A549 (cell line): ENCODE measurements at regions not wholly inside any gene's neighbourhood (a gene's known extent, or its start where the extent isn't known, plus 50 kb on each side); places are given as distances from the start of the nearest gene placed in this dataset.

Experiments used
- ATAC-seq, 2 experiments: fragments of 200-7000 bp in 1 of 2; fragments of >200 bp in 1 of 2; cut with Nextera tagmentation in 1 of 2; cut with Tn5 transposase in 1 of 2; 3 replicates each; pipeline versions ENCODE4 v1.8.0 to v1.9.1; 2018 to 2020; ENCODE audit warnings: mild to moderate bottlenecking in 1 of 2, moderate library complexity in 1 of 2
- CTCF ChIA-PET: fragments of 300-600 bp; sonication (Branson Sonifier 250); formaldehyde crosslinking; extraction: SDS; loops from one replicate; lab custom pipeline; 2021; ENCODE audit warnings: antibody characterized with exemption, inconsistent platforms; lab: Yijun Ruan, JAX
- POLR2A ChIA-PET: fragments of 350-600 bp; formaldehyde crosslinking; extraction: SDS; loops from one replicate; lab custom pipeline; 2021; ENCODE audit warnings: antibody characterized with exemption, inconsistent platforms; lab: Yijun Ruan, JAX
- DNase-seq, 2 experiments: peaks; one replicate each; pipeline versions ENCODE4 v3.0.0 to v3.0.0-alpha.2; 2011 to 2016; ENCODE audit warnings: low read depth in 1 of 2, low spot score in 1 of 2
- FAIRE-seq: peaks from 2 replicates; lab custom pipeline; 2011; peaks lifted over from hg19 to GRCh38; lab: Jason Lieb, UNC
- H3K27ac ChIP-seq, 2 experiments: fragments of >200 bp; sonication (Bioruptor Twin); formaldehyde crosslinking; 3 replicates each; pipeline ENCODE4 v1.5.1; 2016 to 2017
- H3K4me1 ChIP-seq: fragments of >200 bp; sonication (Bioruptor Twin); formaldehyde crosslinking; 3 replicates; pipeline ENCODE4 v1.6.1; 2016
- H3K4me2 ChIP-seq: fragments of >200 bp; sonication (Bioruptor Twin); formaldehyde crosslinking; 3 replicates; pipeline ENCODE4 v1.6.1; 2016
- H3K4me3 ChIP-seq: fragments of >200 bp; sonication (Bioruptor Twin); formaldehyde crosslinking; 3 replicates; pipeline ENCODE4 v1.5.1; 2016
- H3K9me3 ChIP-seq: fragments of >200 bp; sonication (Bioruptor Twin); formaldehyde crosslinking; 3 replicates; pipeline ENCODE4 v1.6.1; 2016
- BHLHE40 ChIP-seq: IDR thresholded peaks from 2 replicates; pipeline ENCODE4 v1.6.1; 2012; ENCODE audit warnings: low read depth, low read length, inconsistent platforms
- CBX8 ChIP-seq: fragments of 200-600 bp; sonication (generic); IDR thresholded peaks from 2 replicates; pipeline ENCODE4 v1.6.1; 2016
- E2F6 ChIP-seq: IDR thresholded peaks from 2 replicates; pipeline ENCODE4 v1.6.1; 2012; ENCODE audit warnings: low read depth, borderline replicate concordance
- FOSB ChIP-seq: fragments of 250-450 bp; sonication (Bioruptor Pico); IDR thresholded peaks from 2 replicates; pipeline ENCODE4 v1.5.0; 2020; ENCODE audit warnings: mild to moderate bottlenecking, moderate library complexity
- FOSL2 ChIP-seq, 2 experiments: fragments of 450-650 bp in 1 of 2; fragments of >200 bp in 1 of 2; sonication (Bioruptor Twin) in 1 of 2; formaldehyde crosslinking; IDR thresholded peaks; 2 replicates each; pipeline versions ENCODE4 v1.5.0 to v1.6.1; 2016 to 2020; ENCODE audit warnings: mild to moderate bottlenecking in 1 of 2, moderate library complexity in 1 of 2
- HEYL ChIP-seq: fragments of 250-450 bp; sonication (Bioruptor Pico); IDR thresholded peaks from 2 replicates; pipeline ENCODE4 v1.8.0; 2021; ENCODE audit warnings: mild to moderate bottlenecking, moderate library complexity
- HOXB13 ChIP-seq: fragments of 250-450 bp; sonication (Bioruptor Pico); IDR thresholded peaks from 2 replicates; pipeline ENCODE4 v1.5.0; 2020; ENCODE audit warnings: low read depth, mild to moderate bottlenecking, moderate library complexity
- KDM1A ChIP-seq: fragments of 200-600 bp; sonication (generic); IDR thresholded peaks from 2 replicates; pipeline ENCODE4 v1.6.1; 2016; ENCODE audit warnings: low read depth, mild to moderate bottlenecking
- KDM5A ChIP-seq: fragments of 200-600 bp; sonication (generic); IDR thresholded peaks from 2 replicates; pipeline ENCODE4 v1.6.1; 2016; ENCODE audit warnings: antibody characterized with exemption, mild to moderate bottlenecking
- MAZ ChIP-seq: fragments of 150-350 bp; IDR thresholded peaks from 2 replicates; pipeline ENCODE4 v1.6.1; 2014; ENCODE audit warnings: antibody characterized with exemption, low read depth, low read length, borderline replicate concordance
- PBX3 ChIP-seq: IDR thresholded peaks from 2 replicates; pipeline ENCODE4 v1.6.1; 2012
- PHF8 ChIP-seq: fragments of 200-600 bp; sonication (generic); IDR thresholded peaks from 2 replicates; pipeline ENCODE4 v1.6.1; 2016; ENCODE audit warnings: low read depth, mild to moderate bottlenecking, antibody characterized with exemption, moderate library complexity, borderline replicate concordance
- POLR2A ChIP-seq: IDR thresholded peaks from 2 replicates; pipeline ENCODE4 v1.6.1; 2012; ENCODE audit warnings: mild to moderate bottlenecking, low read length
- RAD21 ChIP-seq, 2 experiments: fragments of >200 bp in 1 of 2; sonication (Bioruptor Twin) in 1 of 2; formaldehyde crosslinking in 1 of 2; IDR thresholded peaks in 1 of 2; conservative IDR thresholded peaks in 1 of 2; 2 replicates in 1 of 2; 3 replicates in 1 of 2; pipeline ENCODE4 v1.6.1; 2012 to 2018; ENCODE audit warnings: inconsistent platforms in 1 of 2
- REST ChIP-seq: fragments of 200-600 bp; sonication (generic); IDR thresholded peaks from 2 replicates; pipeline ENCODE4 v1.6.1; 2016; ENCODE audit warnings: antibody characterized with exemption, mild to moderate bottlenecking, moderate library complexity
- SMC3 ChIP-seq: fragments of >200 bp; sonication (Bioruptor Twin); formaldehyde crosslinking; IDR thresholded peaks from 3 replicates; pipeline ENCODE4 v1.6.1; 2018; ENCODE audit warnings: inconsistent platforms
- USF2 ChIP-seq: fragments of 450-650 bp; IDR thresholded peaks from 2 replicates; pipeline ENCODE4 v1.6.1; 2014; ENCODE audit warnings: antibody characterized with exemption
- WGBS: methylation state at CpG from one replicate; pipeline ENCODE4 v1.1.6; 2017; ENCODE audit errors: missing lambda C conversion rate; 5-methylcytosine and 5-hydroxymethylcytosine counted together

GRCh38 chr3:118525077-118525476 is 509.6 kb downstream of the IGSF11 start:
- no peak for TF ChIP-seq PHF8
- DNase-seq (no peak), ATAC-seq (no peak), FAIRE-seq (no peak)
- no peak overlapping the region for H3K27ac ChIP-seq
- H3K4me2 ChIP-seq: no peak overlapping the region
- H3K4me3 ChIP-seq: no peak overlapping the region
- H3K4me1 ChIP-seq: no peaks in the 10 kb centered on the region
- H3K9me3 ChIP-seq: no peaks in the 10 kb centered on the region
- POLR2A ChIA-PET: no interaction called here
- CTCF ChIA-PET: no interaction called here
- 32% methylated on average over 3 of the region's 3 CpGs for WGBS

GRCh38 chr3:118526758-118527513 is 507.7 kb downstream of the IGSF11 start:
- H3K9me3 ChIP-seq: no peaks in the 10 kb centered on the region
- no peak for TF ChIP-seq SMC3
- TF ChIP-seq USF2: no peak
- TF ChIP-seq HOXB13 (CRISPR knock-in tag): no peak
- TF ChIP-seq REST: no peak
- TF ChIP-seq FOSB: no peak
- TF ChIP-seq MAZ: no peak
- no peak for TF ChIP-seq KDM1A
- TF ChIP-seq HEYL (CRISPR knock-in tag): no peak
- no peak for TF ChIP-seq BHLHE40
- TF ChIP-seq FOSL2 (IDR thresholded peaks at IDR 0.05): no peak
- no peak for TF ChIP-seq FOSL2 (CRISPR knock-in tag; IDR thresholded peaks at IDR 0.05)
- TF ChIP-seq CBX8: no peak
- no peak for TF ChIP-seq PBX3
- TF ChIP-seq POLR2A: no peak
- TF ChIP-seq E2F6: no peak
- TF ChIP-seq RAD21 (conservative IDR thresholded peaks at IDR 0.05 in 1 of 2, IDR thresholded peaks at IDR 0.05 in 1 of 2): no peak
- TF ChIP-seq, all 56 proteins: peak for 0
- Histone ChIP-seq H3K27ac (no peak overlapping the region), H3K4me1 (no peaks in the 10 kb centered on the region), H3K4me2 (no peak overlapping the region), H3K4me3 (no peak overlapping the region)
- ATAC-seq (no peak), DNase-seq (no peak), FAIRE-seq (no peak)
- WGBS: 15% methylated on average over 1 of the region's 1 CpG
- ChIA-PET POLR2A (no interaction called here), CTCF (no interaction called here)

GRCh38 chr3:118527514-118528044 is 507.1 kb downstream of the IGSF11 start:
- FAIRE-seq: no peak

More at GRCh38 chr3:118527514-118528044, 507.1 kb downstream of the IGSF11 start:
- TF ChIP-seq KDM5A (no peak), FOSB (no peak)
- TF ChIP-seq, all 56 proteins: peak for 0
- ChIA-PET CTCF (no interaction called here), POLR2A (no interaction called here)
- Histone ChIP-seq H3K4me1 (no peaks in the 10 kb centered on the region), H3K4me2 (no peak overlapping the region), H3K4me3 (no peak overlapping the region), H3K9me3 (no peaks in the 10 kb centered on the region), H3K27ac (no peak overlapping the region)
- ATAC-seq (no peak), DNase-seq (no peak)
